ENCODE measurements at regions not wholly inside any gene's neighbourhood (a gene's known extent, or its start where the extent isn't known, plus 50 kb on each side); places are given as distances from the start of the nearest gene placed in this dataset.
"Not testable (repeated sequence)": the region's sequence is repeated elsewhere in the genome, so short reads cannot be mapped to it uniquely, and the experiment has no call there.

GRCh38 chr5:163867738-163868137 lies 362.3 kb downstream of the MAT2B start:
- Histone ChIP-seq H3K27me3 (ENCODE audit: control insufficient read depth, insufficient read depth, low read length) (no peaks in the 10 kb centered on the region), H3K27ac (ENCODE audit: low read length) (no peak overlapping the region), H3K36me3 (ENCODE audit: control insufficient read depth, insufficient read depth, low read length) (no peaks in the 10 kb centered on the region), H3K4me1 (ENCODE audit: control insufficient read depth, insufficient read depth, low read length) (no peaks in the 10 kb centered on the region), H3K4me3 (ENCODE audit: low read length) (no peak overlapping the region), H3K9me3 (ENCODE audit: control insufficient read depth, low read depth, low read length) (no peaks in the 10 kb centered on the region)
- WGBS (ENCODE audit: insufficient coverage, low lambda C conversion rate): 32% methylated on average over 3 of the region's 3 CpGs
- DNase-seq: no peak

- WGBS (ENCODE audit: insufficient coverage, low lambda C conversion rate): 89% methylated on average over 3 of the region's 6 CpGs
Observed at GRCh38 chr5:163869581-163869980, 364.2 kb downstream of the MAT2B start.

GRCh38 chr5:163870441-163870840 lies 365.0 kb downstream of the MAT2B start:
- DNase-seq: no peak

More at GRCh38 chr5:163869581-163869980, 364.2 kb downstream of the MAT2B start:
- H3K36me3 ChIP-seq (ENCODE audit: control insufficient read depth, insufficient read depth, low read length): no peaks in the 10 kb centered on the region
- H3K27ac ChIP-seq (ENCODE audit: low read length): no peak overlapping the region
- no peaks in the 10 kb centered on the region for H3K9me3 ChIP-seq (ENCODE audit: control insufficient read depth, low read depth, low read length)
- no peak for DNase-seq
- H3K4me1 ChIP-seq (ENCODE audit: control insufficient read depth, insufficient read depth, low read length): no peaks in the 10 kb centered on the region
- H3K4me3 ChIP-seq (ENCODE audit: low read length): no peak overlapping the region
- no peaks in the 10 kb centered on the region for H3K27me3 ChIP-seq (ENCODE audit: control insufficient read depth, insufficient read depth, low read length)

GRCh38 chr5:163874431-163874830 lies 369.0 kb downstream of the MAT2B start:
- Histone ChIP-seq H3K27me3 (ENCODE audit: control insufficient read depth, insufficient read depth, low read length) (no peaks in the 10 kb centered on the region), H3K27ac (ENCODE audit: low read length) (no peak overlapping the region), H3K4me1 (ENCODE audit: control insufficient read depth, insufficient read depth, low read length) (no peaks in the 10 kb centered on the region), H3K9me3 (ENCODE audit: control insufficient read depth, low read depth, low read length) (no peaks in the 10 kb centered on the region), H3K4me3 (ENCODE audit: low read length) (no peak overlapping the region), H3K36me3 (ENCODE audit: control insufficient read depth, insufficient read depth, low read length) (no peaks in the 10 kb centered on the region)
- DNase-seq: no peak

More at GRCh38 chr5:163870441-163870840, 365.0 kb downstream of the MAT2B start:
- Histone ChIP-seq H3K4me3 (ENCODE audit: low read length) (no peak overlapping the region), H3K36me3 (ENCODE audit: control insufficient read depth, insufficient read depth, low read length) (no peaks in the 10 kb centered on the region), H3K4me1 (ENCODE audit: control insufficient read depth, insufficient read depth, low read length) (no peaks in the 10 kb centered on the region), H3K27ac (ENCODE audit: low read length) (no peak overlapping the region), H3K27me3 (ENCODE audit: control insufficient read depth, insufficient read depth, low read length) (no peaks in the 10 kb centered on the region), H3K9me3 (ENCODE audit: control insufficient read depth, low read depth, low read length) (no peaks in the 10 kb centered on the region)
- WGBS (ENCODE audit: insufficient coverage, low lambda C conversion rate): 50% methylated on average over 1 of the region's 2 CpGs

- not testable (repeated sequence) for H3K27ac ChIP-seq (ENCODE audit: low read length); H3K36me3 ChIP-seq (ENCODE audit: control insufficient read depth, insufficient read depth, low read length); H3K4me3 ChIP-seq (ENCODE audit: low read length); H3K4me1 ChIP-seq (ENCODE audit: control insufficient read depth, insufficient read depth, low read length); H3K9me3 ChIP-seq (ENCODE audit: control insufficient read depth, low read depth, low read length); DNase-seq; H3K27me3 ChIP-seq (ENCODE audit: control insufficient read depth, insufficient read depth, low read length)
- 100% methylated on average over 1 of the region's 3 CpGs for WGBS (ENCODE audit: insufficient coverage, low lambda C conversion rate)
Observed at GRCh38 chr5:163874912-163875311, 369.5 kb downstream of the MAT2B start.

- Histone ChIP-seq H3K4me3 (ENCODE audit: low read length) (no peak overlapping the region), H3K9me3 (ENCODE audit: control insufficient read depth, low read depth, low read length) (no peaks in the 10 kb centered on the region), H3K36me3 (ENCODE audit: control insufficient read depth, insufficient read depth, low read length) (no peaks in the 10 kb centered on the region), H3K4me1 (ENCODE audit: control insufficient read depth, insufficient read depth, low read length) (no peaks in the 10 kb centered on the region), H3K27me3 (ENCODE audit: control insufficient read depth, insufficient read depth, low read length) (no peaks in the 10 kb centered on the region), H3K27ac (ENCODE audit: low read length) (no peak overlapping the region)
- no peak for DNase-seq
- no CpG with 5 or more reads among the region's 1 CpG for WGBS (ENCODE audit: insufficient coverage, low lambda C conversion rate)
Observed at GRCh38 chr5:163877865-163878264, 372.4 kb downstream of the MAT2B start.

- Histone ChIP-seq H3K27me3 (ENCODE audit: control insufficient read depth, insufficient read depth, low read length) (no peaks in the 10 kb centered on the region), H3K36me3 (ENCODE audit: control insufficient read depth, insufficient read depth, low read length) (no peaks in the 10 kb centered on the region), H3K4me3 (ENCODE audit: low read length) (no peak overlapping the region), H3K9me3 (ENCODE audit: control insufficient read depth, low read depth, low read length) (no peaks in the 10 kb centered on the region), H3K27ac (ENCODE audit: low read length) (no peak overlapping the region), H3K4me1 (ENCODE audit: control insufficient read depth, insufficient read depth, low read length) (no peaks in the 10 kb centered on the region)
- no peak for DNase-seq
- no CpG with 5 or more reads among the region's 1 CpG for WGBS (ENCODE audit: insufficient coverage, low lambda C conversion rate)
Observed at GRCh38 chr5:163878490-163878889, 373.1 kb downstream of the MAT2B start.

GRCh38 chr5:163880302-163880701 lies 374.9 kb downstream of the MAT2B start:
- Histone ChIP-seq H3K36me3 (ENCODE audit: control insufficient read depth, insufficient read depth, low read length) (no peaks in the 10 kb centered on the region), H3K27ac (ENCODE audit: low read length) (no peak overlapping the region), H3K27me3 (ENCODE audit: control insufficient read depth, insufficient read depth, low read length) (no peaks in the 10 kb centered on the region), H3K9me3 (ENCODE audit: control insufficient read depth, low read depth, low read length) (no peaks in the 10 kb centered on the region), H3K4me3 (ENCODE audit: low read length) (no peak overlapping the region), H3K4me1 (ENCODE audit: control insufficient read depth, insufficient read depth, low read length) (no peaks in the 10 kb centered on the region)
- DNase-seq: no peak
- no CpG with 5 or more reads among the region's 2 CpGs for WGBS (ENCODE audit: insufficient coverage, low lambda C conversion rate)

- WGBS (ENCODE audit: insufficient coverage, low lambda C conversion rate): no CpG with 5 or more reads among the region's 2 CpGs
- H3K36me3 ChIP-seq (ENCODE audit: control insufficient read depth, insufficient read depth, low read length): no peaks in the 10 kb centered on the region
Observed at GRCh38 chr5:163885117-163885516, 379.7 kb downstream of the MAT2B start.

GRCh38 chr5:163887854-163888253 lies 382.4 kb downstream of the MAT2B start:
- no peak for DNase-seq
- H3K27me3 ChIP-seq (ENCODE audit: control insufficient read depth, insufficient read depth, low read length): no peaks in the 10 kb centered on the region
- no peaks in the 10 kb centered on the region for H3K9me3 ChIP-seq (ENCODE audit: control insufficient read depth, low read depth, low read length)
- no peak overlapping the region for H3K27ac ChIP-seq (ENCODE audit: low read length)
- no peak overlapping the region for H3K4me3 ChIP-seq (ENCODE audit: low read length)
- H3K36me3 ChIP-seq (ENCODE audit: control insufficient read depth, insufficient read depth, low read length): no peaks in the 10 kb centered on the region
- H3K4me1 ChIP-seq (ENCODE audit: control insufficient read depth, insufficient read depth, low read length): no peaks in the 10 kb centered on the region
- 100% methylated on average over 1 of the region's 2 CpGs for WGBS (ENCODE audit: insufficient coverage, low lambda C conversion rate)

More at GRCh38 chr5:163885117-163885516, 379.7 kb downstream of the MAT2B start:
- Histone ChIP-seq H3K27ac (ENCODE audit: low read length) (no peak overlapping the region), H3K4me1 (ENCODE audit: control insufficient read depth, insufficient read depth, low read length) (no peaks in the 10 kb centered on the region), H3K27me3 (ENCODE audit: control insufficient read depth, insufficient read depth, low read length) (no peaks in the 10 kb centered on the region), H3K4me3 (ENCODE audit: low read length) (no peak overlapping the region), H3K9me3 (ENCODE audit: control insufficient read depth, low read depth, low read length) (no peaks in the 10 kb centered on the region)
- no peak for DNase-seq

- H3K27ac ChIP-seq (ENCODE audit: low read length): no peak overlapping the region
- no CpG with 5 or more reads among the region's 4 CpGs for WGBS (ENCODE audit: insufficient coverage, low lambda C conversion rate)
- no peak overlapping the region for H3K4me3 ChIP-seq (ENCODE audit: low read length)
- DNase-seq: no peak
- no peaks in the 10 kb centered on the region for H3K36me3 ChIP-seq (ENCODE audit: control insufficient read depth, insufficient read depth, low read length)
- no peaks in the 10 kb centered on the region for H3K27me3 ChIP-seq (ENCODE audit: control insufficient read depth, insufficient read depth, low read length)
- no peaks in the 10 kb centered on the region for H3K9me3 ChIP-seq (ENCODE audit: control insufficient read depth, low read depth, low read length)
- no peaks in the 10 kb centered on the region for H3K4me1 ChIP-seq (ENCODE audit: control insufficient read depth, insufficient read depth, low read length)
Observed at GRCh38 chr5:163888366-163888765, 382.9 kb downstream of the MAT2B start.
